GM21447 (cell line): ENCODE measurements at regions not wholly inside any gene's neighbourhood (a gene's known extent, or its start where the extent isn't known, plus 50 kb on each side); places are given as distances from the start of the nearest gene placed in this dataset.
"Not testable (repeated sequence)": the region's sequence is repeated elsewhere in the genome, so short reads cannot be mapped to it uniquely, and the experiment has no call there.

ENCODE experiments used
- ATAC-seq: cut with Tn5 transposase; IDR thresholded peaks from one replicate; pipeline ENCODE4 v1.9.1; 2021; ENCODE audit not compliant: unreplicated experiment

- no peak for ATAC-seq
These were observed 249.9 kb downstream of the PAPSS1 start for GRCh38 chr4:107470173-107470572.

- no peak for ATAC-seq
These were observed 251.2 kb downstream of the PAPSS1 start for GRCh38 chr4:107468812-107469211.

GRCh38 chr4:107468156-107468555 is 251.9 kb downstream of the PAPSS1 start:
- no peak for ATAC-seq

GRCh38 chr4:107467461-107467860 is 252.6 kb downstream of the PAPSS1 start:
- ATAC-seq: no peak

GRCh38 chr4:107458194-107458593 is 261.8 kb downstream of the PAPSS1 start:
- no peak for ATAC-seq

- no peak for ATAC-seq
These were observed 266.0 kb downstream of the PAPSS1 start for GRCh38 chr4:107453987-107454386.

- no peak for ATAC-seq
These were observed 267.1 kb downstream of the PAPSS1 start for GRCh38 chr4:107452717-107453630.

GRCh38 chr4:107449611-107450369 is 270.2 kb downstream of the PAPSS1 start:
- ATAC-seq: no peak

GRCh38 chr4:107442538-107443111 is 277.4 kb downstream of the PAPSS1 start:
- no peak for ATAC-seq

- ATAC-seq: no peak
These were observed 280.6 kb downstream of the PAPSS1 start for GRCh38 chr4:107439401-107439800.

- ATAC-seq: not testable (repeated sequence)
These were observed 283.6 kb downstream of the PAPSS1 start for GRCh38 chr4:107436471-107436870.

- no peak for ATAC-seq
These were observed 287.6 kb downstream of the PAPSS1 start for GRCh38 chr4:107432451-107432850.

GRCh38 chr4:107423677-107424405 is 296.2 kb downstream of the PAPSS1 start:
- ATAC-seq: no peak

GRCh38 chr4:107419536-107419935 is 300.5 kb downstream of the PAPSS1 start:
- not testable (repeated sequence) for ATAC-seq

- ATAC-seq: no peak
These were observed 301.0 kb downstream of the PAPSS1 start for GRCh38 chr4:107419052-107419451.

GRCh38 chr4:107415490-107415889 is 304.5 kb downstream of the PAPSS1 start:
- ATAC-seq: not testable (repeated sequence)

- not testable (repeated sequence) for ATAC-seq
These were observed 310.2 kb downstream of the PAPSS1 start for GRCh38 chr4:107409872-107410271.

GRCh38 chr4:107408968-107409367 is 311.1 kb downstream of the PAPSS1 start:
- no peak for ATAC-seq

- ATAC-seq: no peak
These were observed 315.3 kb downstream of the PAPSS1 start for GRCh38 chr4:107404591-107405300.

- no peak for ATAC-seq
These were observed 317.7 kb downstream of the PAPSS1 start for GRCh38 chr4:107402291-107402690.
